Body of pancreas (tissue), 4 donors: ENCODE measurements at regions not wholly inside any gene's neighbourhood (a gene's known extent, or its start where the extent isn't known, plus 50 kb on each side); places are given as distances from the start of the nearest gene placed in this dataset.

ENCODE experiments used
- POLR2A ChIP-seq, 3 donors: fragments of 450-650 bp; IDR thresholded peaks; one replicate each; pipeline ENCODE4 v1.6.1; 2016; ENCODE audit warnings: antibody characterized with exemption in 3 of 3, mild to moderate bottlenecking in 2 of 3
- TF ChIP-seq, protein P1 (sequence below), 7 experiments: fragments of 450-650 bp in 4 of 7; fragments of 200-600 bp in 3 of 7; sonication (generic) in 3 of 7; IDR thresholded peaks; one replicate each; pipeline ENCODE4 v1.5.1; 2016 to 2019; ENCODE audit warnings: antibody characterized with exemption in 7 of 7

DNA sequence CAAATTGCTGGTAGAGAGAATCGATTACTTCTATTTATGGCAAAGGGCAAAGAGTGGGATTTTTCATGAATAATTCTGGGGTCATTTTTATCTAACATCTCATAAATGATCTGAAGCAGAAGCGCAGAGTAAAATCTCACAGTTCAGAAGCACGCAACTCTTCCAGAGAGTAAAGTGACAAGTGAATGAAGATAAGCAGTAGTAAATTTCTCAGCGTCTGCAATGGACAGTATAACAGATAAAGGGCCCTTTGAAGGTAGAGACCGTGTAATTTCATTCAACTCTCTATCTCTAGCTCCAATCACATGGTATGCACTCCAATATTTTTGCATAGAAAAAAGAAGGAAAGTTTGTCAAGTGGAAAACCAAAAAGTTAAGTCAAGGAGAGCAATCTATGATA, 521.1 kb upstream of the NECTIN3 start:
- no peak for TF ChIP-seq POLR2A (IDR thresholded peaks at IDR 0.05)
- TF ChIP-seq, protein P1, sequence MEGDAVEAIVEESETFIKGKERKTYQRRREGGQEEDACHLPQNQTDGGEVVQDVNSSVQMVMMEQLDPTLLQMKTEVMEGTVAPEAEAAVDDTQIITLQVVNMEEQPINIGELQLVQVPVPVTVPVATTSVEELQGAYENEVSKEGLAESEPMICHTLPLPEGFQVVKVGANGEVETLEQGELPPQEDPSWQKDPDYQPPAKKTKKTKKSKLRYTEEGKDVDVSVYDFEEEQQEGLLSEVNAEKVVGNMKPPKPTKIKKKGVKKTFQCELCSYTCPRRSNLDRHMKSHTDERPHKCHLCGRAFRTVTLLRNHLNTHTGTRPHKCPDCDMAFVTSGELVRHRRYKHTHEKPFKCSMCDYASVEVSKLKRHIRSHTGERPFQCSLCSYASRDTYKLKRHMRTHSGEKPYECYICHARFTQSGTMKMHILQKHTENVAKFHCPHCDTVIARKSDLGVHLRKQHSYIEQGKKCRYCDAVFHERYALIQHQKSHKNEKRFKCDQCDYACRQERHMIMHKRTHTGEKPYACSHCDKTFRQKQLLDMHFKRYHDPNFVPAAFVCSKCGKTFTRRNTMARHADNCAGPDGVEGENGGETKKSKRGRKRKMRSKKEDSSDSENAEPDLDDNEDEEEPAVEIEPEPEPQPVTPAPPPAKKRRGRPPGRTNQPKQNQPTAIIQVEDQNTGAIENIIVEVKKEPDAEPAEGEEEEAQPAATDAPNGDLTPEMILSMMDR (IDR thresholded peaks at IDR 0.05): no peak
